Testis (tissue), 2 donors: ENCODE measurements at regions not wholly inside any gene's neighbourhood (a gene's known extent, or its start where the extent isn't known, plus 50 kb on each side); places are given as distances from the start of the nearest gene placed in this dataset.

Experiments used
- CTCF ChIP-seq, 3 experiments: fragments of 450-650 bp in 2 of 3; fragments of 200-600 bp in 1 of 3; sonication (generic) in 1 of 3; IDR thresholded peaks; one replicate each; pipeline ENCODE4 v1.5.1; 2016 to 2019; ENCODE audit warnings: antibody characterized with exemption in 3 of 3, mild to moderate bottlenecking in 2 of 3, moderate library complexity in 1 of 3
- POLR2A ChIP-seq: fragments of 450-650 bp; IDR thresholded peaks from one replicate; pipeline ENCODE4 v1.6.1; 2017; ENCODE audit warnings: antibody characterized with exemption, mild to moderate bottlenecking, moderate library complexity

GRCh38 chr11:38795027-38795426 is 2197.0 kb upstream of the RAG2 start:
- TF ChIP-seq CTCF (IDR thresholded peaks at IDR 0.05) (no peak), POLR2A (no peak)
